Panc1 (cell line): ENCODE measurements at regions not wholly inside any gene's neighbourhood (a gene's known extent, or its start where the extent isn't known, plus 50 kb on each side); places are given as distances from the start of the nearest gene placed in this dataset.
A peak's percentile ranks its signal among the peaks of the same experiment; 100 is the strongest.
"Not testable (repeated sequence)": the region's sequence is repeated elsewhere in the genome, so short reads cannot be mapped to it uniquely, and the experiment has no call there.

ENCODE experiments used
- ATAC-seq: fragments of 200-7000 bp; cut with Tn5 transposase; 2 replicates; pipeline ENCODE4 v1.9.1; 2020; ENCODE audit warnings: mild to moderate bottlenecking, moderate library complexity
- BruUV-seq: library from RNA; stranded (reverse); fragments of 400-500 nt; replicated peaks from 2 replicates; lab custom pipeline; 2021; lab: Mats Ljungman, UMichigan
- CTCF ChIA-PET: fragments of 300-600 bp; sonication (Branson Sonifier 250); formaldehyde crosslinking; loops from one replicate; lab custom pipeline; 2022; ENCODE audit warnings: antibody characterized with exemption; lab: Charles Lee
- POLR2A ChIA-PET: fragments of 300-600 bp; sonication (Branson Sonifier 250); formaldehyde crosslinking; loops from one replicate; lab custom pipeline; 2022; ENCODE audit warnings: antibody characterized with exemption; lab: Charles Lee
- DNase-seq: peaks from one replicate; pipeline ENCODE4 v3.0.0-alpha.2; 2010; ENCODE audit warnings: low read depth, low spot score
- H3K27ac ChIP-seq: 2 replicates; pipeline ENCODE4 v1.5.1; 2011; ENCODE audit warnings: mild to moderate bottlenecking, low read length, inconsistent platforms
- H3K27me3 ChIP-seq: fragments of 200-500 bp; sonication (Bioruptor generic); 2 replicates; pipeline ENCODE4 v1.6.0; 2014; ENCODE audit warnings: low read length, inconsistent platforms; ENCODE audit not compliant: control insufficient read depth, insufficient read depth
- H3K36me3 ChIP-seq: fragments of 200-500 bp; sonication (Bioruptor generic); 2 replicates; pipeline ENCODE4 v1.5.1; 2014; ENCODE audit warnings: inconsistent platforms, mild to moderate bottlenecking, low read length, moderate library complexity; ENCODE audit not compliant: control insufficient read depth, insufficient read depth
- H3K4me1 ChIP-seq: 2 replicates; pipeline ENCODE4 v1.5.1; 2011; ENCODE audit warnings: inconsistent platforms, mild to moderate bottlenecking, low read length, moderate library complexity; ENCODE audit not compliant: control insufficient read depth, insufficient read depth
- H3K4me3 ChIP-seq, 2 experiments: 2 replicates each; pipeline ENCODE4 v1.5.1; 2011 to 2012; ENCODE audit warnings: low read depth in 2 of 2, low read length in 2 of 2, mild to moderate bottlenecking in 2 of 2, inconsistent platforms in 1 of 2, moderate library complexity in 1 of 2
- H3K9me3 ChIP-seq: fragments of 200-500 bp; sonication (Bioruptor generic); 2 replicates; pipeline ENCODE4 v1.5.1; 2014; ENCODE audit warnings: low read depth, mild to moderate bottlenecking, inconsistent platforms, low read length, moderate library complexity; ENCODE audit not compliant: control insufficient read depth, insufficient read depth
- in situ Hi-C: cut with HindIII; loops from 2 replicates; pipeline ENCODE4 v1.10.0; 2016; ENCODE audit warnings: low sequenced_read_pairs, low pct_unique_long_range_greater_than_20kb
- intact Hi-C: fragments of 100-400 bp; cut with micrococcal nuclease; formaldehyde crosslinking; loops from one replicate; pipeline ENCODE4 v1.10.0; 2022; ENCODE audit not compliant: unreplicated experiment
- TF ChIP-seq, protein P1 (sequence below): fragments of 450-650 bp; IDR thresholded peaks from 2 replicates; pipeline ENCODE4 v1.5.1; 2017; ENCODE audit warnings: mild to moderate bottlenecking

DNA sequence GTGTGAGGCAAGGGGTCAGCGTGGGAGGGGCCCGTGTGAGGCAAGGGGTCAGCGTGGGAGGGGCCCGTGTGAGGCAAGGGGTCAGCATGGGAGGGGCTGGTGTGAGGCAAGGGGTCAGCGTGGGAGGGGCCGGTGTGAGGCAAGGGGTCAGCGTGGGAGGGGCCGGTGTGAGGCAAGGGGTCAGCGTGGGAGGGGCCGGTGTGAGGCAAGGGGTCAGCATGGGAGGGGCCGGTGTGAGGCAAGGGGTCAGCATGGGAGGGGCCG, 119.2 kb downstream of the SEPTIN14 start:
- H3K9me3 ChIP-seq, H3K27me3 ChIP-seq, ATAC-seq, H3K36me3 ChIP-seq, intact Hi-C loops, DNase-seq, CTCF ChIA-PET, BruUV-seq, in situ Hi-C loops, H3K27ac ChIP-seq, POLR2A ChIA-PET, H3K4me3 ChIP-seq, H3K4me1 ChIP-seq: not testable (repeated sequence)

DNA sequence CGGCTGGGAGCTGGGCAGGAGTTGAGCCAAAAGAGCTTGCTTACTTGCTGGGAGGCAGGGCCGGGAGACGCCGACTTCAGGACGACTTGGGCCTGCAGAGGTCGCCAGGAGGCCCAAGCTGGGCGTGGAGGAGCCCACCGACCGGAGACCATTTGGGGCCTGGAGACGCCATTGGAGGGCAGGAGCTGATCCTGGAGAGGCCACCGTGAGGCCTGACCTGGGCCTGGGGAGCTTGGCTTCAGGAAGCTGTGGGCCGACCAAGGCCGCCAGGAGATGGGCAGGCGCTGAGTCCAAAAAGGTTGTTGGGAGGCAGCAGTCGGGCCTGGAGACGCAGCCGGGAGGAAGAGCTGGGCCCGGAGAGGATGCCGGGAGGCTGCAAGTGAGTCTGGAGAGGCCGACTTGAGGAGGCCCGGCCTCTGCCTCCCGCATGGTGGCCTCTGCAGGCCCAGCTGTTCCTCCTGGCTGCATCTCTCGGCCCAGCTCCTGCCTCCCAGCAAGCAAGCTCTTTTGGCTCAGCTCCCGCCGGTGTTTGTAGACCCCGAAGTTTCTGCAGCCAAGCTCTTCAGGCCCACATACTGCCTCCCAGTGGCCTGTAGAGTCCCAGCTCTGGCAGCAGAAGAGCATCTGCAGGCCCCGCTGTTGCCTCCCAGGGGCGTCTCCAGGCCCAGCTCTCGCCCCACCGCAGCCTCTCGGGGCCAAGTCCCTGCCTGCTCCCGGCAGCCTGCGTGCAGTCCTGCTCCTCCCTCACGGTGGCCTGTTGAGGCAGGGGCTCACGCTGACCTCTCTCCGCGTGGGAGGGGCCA, 119.7 kb downstream of the SEPTIN14 start:
- TF ChIP-seq, protein P1, sequence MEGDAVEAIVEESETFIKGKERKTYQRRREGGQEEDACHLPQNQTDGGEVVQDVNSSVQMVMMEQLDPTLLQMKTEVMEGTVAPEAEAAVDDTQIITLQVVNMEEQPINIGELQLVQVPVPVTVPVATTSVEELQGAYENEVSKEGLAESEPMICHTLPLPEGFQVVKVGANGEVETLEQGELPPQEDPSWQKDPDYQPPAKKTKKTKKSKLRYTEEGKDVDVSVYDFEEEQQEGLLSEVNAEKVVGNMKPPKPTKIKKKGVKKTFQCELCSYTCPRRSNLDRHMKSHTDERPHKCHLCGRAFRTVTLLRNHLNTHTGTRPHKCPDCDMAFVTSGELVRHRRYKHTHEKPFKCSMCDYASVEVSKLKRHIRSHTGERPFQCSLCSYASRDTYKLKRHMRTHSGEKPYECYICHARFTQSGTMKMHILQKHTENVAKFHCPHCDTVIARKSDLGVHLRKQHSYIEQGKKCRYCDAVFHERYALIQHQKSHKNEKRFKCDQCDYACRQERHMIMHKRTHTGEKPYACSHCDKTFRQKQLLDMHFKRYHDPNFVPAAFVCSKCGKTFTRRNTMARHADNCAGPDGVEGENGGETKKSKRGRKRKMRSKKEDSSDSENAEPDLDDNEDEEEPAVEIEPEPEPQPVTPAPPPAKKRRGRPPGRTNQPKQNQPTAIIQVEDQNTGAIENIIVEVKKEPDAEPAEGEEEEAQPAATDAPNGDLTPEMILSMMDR, result 0 out of 2 replicates have a peak, but pooled peaks have one; percentile 5
- DNase-seq, H3K27ac ChIP-seq, ATAC-seq, H3K4me1 ChIP-seq, in situ Hi-C loops, H3K9me3 ChIP-seq, CTCF ChIA-PET, H3K36me3 ChIP-seq, H3K27me3 ChIP-seq, POLR2A ChIA-PET, BruUV-seq, H3K4me3 ChIP-seq, intact Hi-C loops: not testable (repeated sequence)

DNA sequence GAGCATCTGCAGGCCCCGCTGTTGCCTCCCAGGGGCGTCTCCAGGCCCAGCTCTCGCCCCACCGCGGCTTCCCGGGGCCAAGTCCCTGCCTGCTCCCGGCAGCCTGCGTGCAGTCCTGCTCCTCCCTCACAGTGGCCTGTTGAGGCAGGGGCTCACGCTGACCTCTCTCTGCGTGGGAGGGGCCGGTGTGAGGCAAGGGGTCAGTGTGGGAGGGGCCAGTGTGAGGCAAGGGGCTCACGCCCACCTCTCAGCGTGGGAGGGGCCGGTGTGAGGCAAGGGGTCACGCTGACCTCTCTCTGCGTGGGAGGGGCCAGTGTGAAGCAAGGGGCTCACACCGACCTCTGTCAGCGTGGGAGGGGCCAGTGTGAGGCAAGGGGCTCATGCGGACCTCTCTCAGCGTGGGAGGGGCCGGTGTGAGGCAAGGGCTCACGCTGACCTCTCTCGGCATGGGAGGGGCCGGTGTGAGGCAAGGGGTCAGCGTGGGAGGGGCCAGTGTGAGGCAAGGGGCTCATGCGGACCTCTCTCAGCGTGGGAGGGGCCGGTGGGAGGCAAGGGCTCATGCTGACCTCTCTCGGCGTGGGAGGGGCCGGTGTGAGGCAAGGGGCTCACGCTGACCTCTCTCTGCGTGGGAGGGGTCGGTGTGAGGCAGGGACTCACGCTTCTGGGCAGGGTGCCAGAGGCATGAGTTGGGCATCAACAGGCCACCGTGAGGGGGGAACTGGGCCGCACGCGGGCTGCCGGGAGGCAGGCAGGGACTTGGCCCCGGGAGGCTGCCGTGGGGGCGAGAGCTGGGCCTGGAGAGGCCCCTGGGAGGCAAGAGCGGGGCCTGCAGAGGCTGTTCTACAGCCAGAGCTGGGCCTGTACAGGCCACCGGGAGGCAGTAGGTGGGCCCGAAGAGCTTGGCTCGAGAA, 120.6 kb downstream of the SEPTIN14 start:
- H3K27ac ChIP-seq, H3K4me1 ChIP-seq, in situ Hi-C loops, H3K9me3 ChIP-seq, H3K27me3 ChIP-seq, BruUV-seq, POLR2A ChIA-PET, intact Hi-C loops, H3K4me3 ChIP-seq, DNase-seq, H3K36me3 ChIP-seq, ATAC-seq: not testable (repeated sequence)
- CTCF ChIA-PET, result interaction anchor here (1.2 kb wide), 1 partner anchor 164 kb away, joined by 5 read pairs; no protein-coding TSS in a partner anchor

DNA sequence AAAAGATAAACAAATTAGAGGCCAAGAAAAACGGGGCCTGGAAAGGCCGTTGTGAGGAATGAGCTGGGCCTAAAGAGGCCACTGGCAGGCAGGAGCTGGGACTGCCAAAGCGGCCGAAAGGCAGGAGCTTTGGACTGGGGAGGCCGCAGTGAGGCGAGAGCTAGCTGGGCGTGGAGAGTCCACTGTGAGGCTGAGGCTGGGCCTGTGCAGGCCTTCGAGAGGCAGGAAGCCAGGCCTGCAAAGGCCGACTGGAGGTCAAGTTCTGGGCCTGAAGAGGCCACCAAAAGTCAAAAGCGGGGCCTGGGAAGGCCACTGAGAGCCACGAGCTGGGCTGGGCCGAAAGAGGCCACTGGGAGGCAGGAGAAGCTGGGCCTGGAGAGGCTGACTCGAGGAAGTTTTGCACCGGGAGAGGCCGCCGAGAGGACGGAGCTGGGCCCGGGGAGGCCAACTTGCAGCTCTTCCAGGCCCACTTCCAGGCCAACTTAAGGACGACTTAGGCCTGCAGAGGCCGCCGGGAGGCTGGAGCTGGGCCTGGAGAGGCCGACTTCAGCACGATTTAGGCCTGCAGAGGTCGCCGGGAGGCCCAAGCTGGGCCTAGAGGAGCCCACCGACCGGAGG, 121.8 kb downstream of the SEPTIN14 start:
- ChIA-PET CTCF (interaction anchor here (0.6 to 1.2 kb wide), 4 partner anchors 165 to 967 kb away, joined by 3 to 7 read pairs (median 5); no protein-coding TSS in a partner anchor), POLR2A (interaction anchor here (0.6 kb wide), 1 partner anchor 215 kb away, joined by 4 read pairs; no protein-coding TSS in a partner anchor)
- H3K36me3 ChIP-seq, H3K27me3 ChIP-seq, H3K4me3 ChIP-seq, H3K9me3 ChIP-seq, DNase-seq, H3K4me1 ChIP-seq, in situ Hi-C loops, H3K27ac ChIP-seq, intact Hi-C loops, ATAC-seq, BruUV-seq: not testable (repeated sequence)
